HG03457 (cell line): ENCODE measurements at regions not wholly inside any gene's neighbourhood (a gene's known extent, or its start where the extent isn't known, plus 50 kb on each side); places are given as distances from the start of the nearest gene placed in this dataset.

Source experiments
- ATAC-seq: cut with Tn5 transposase; IDR thresholded peaks from one replicate; pipeline ENCODE4 v1.9.1; 2021; ENCODE audit warnings: moderate number of reproducible peaks; ENCODE audit not compliant: unreplicated experiment

GRCh38 chr1:73662526-73662925 is 535.5 kb downstream of the LRRIQ3 start:
- no peak for ATAC-seq

DNA sequence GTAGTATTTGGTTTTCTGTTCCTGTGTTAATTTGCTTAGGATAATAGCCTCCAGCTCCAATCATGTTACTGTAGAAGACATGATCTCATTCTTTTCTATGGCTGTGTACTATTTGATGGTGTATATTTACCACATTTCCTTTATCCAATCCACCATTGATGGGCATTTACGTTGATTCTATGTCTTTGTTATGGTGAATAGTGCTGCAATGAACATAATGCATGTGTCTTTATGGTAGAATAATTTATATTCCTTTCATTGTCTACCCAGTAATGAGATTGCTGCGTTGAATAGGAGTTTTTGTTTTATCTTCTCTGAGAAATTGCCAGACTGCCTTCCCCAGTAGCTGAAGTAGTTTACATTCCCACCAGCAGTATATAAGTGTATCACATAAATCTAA is 538.8 kb downstream of the LRRIQ3 start:
- ATAC-seq = no peak

- ATAC-seq = no peak
Measured at GRCh38 chr1:73654714-73655113, 543.3 kb downstream of the LRRIQ3 start.

DNA sequence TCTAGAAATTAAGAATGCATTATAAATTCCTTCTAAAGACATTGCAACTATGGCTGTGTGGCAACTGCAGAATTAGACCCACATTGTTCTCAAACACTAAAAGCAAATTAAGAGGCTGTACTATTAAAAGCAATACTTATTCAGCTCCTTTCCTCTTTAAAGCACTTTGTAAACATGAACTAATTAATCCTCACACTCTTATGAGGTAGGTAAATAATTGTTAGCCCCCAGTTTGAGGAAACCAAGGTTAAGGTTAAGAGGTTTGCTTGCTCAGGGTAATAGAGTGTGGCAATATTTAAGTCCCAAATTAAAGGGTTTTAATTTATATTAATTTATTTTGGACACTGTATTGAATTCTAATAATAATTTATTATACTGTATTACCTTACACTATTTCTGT is 553.8 kb downstream of the LRRIQ3 start:
- ATAC-seq = no peak

DNA sequence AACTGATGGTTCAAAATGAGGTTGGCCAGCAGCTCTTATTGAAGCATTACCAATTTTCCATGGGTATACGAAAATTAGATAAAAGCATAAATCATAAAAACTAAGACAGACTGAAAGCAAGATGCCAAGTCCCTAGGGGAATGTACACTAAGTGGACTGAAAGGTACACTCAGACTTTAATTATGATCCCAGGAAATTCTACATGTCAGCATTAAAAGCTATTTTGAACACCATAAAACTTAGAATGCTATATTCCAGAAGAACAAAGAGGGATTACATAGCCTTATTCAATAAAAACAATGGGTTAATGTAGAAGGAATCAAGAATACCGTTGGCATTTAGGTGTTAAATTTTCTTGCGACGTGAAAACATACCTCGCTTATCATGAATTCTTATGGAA is 558.5 kb downstream of the LRRIQ3 start:
- no peak for ATAC-seq

- no peak for ATAC-seq
Measured at GRCh38 chr1:73637264-73637663, 560.7 kb downstream of the LRRIQ3 start.

DNA sequence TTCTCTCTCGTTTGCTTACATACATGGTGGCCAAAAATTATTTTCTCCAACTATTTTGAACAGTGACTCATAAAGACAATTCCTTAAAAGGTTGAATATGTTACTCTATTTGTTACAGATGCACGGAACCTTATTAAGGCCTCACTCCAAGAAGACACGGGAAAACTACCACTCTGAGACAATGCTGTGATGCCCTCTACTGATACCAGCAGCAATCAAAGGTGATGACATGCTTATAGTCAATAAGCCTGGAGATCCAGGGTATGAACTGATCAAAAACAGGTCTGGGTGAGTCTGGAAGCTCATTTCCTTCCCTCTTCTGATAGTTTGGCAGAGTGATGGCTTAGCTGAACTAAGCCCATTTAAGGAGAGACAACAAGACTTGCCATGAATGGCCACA is 563.0 kb downstream of the LRRIQ3 start:
- no peak for ATAC-seq

DNA sequence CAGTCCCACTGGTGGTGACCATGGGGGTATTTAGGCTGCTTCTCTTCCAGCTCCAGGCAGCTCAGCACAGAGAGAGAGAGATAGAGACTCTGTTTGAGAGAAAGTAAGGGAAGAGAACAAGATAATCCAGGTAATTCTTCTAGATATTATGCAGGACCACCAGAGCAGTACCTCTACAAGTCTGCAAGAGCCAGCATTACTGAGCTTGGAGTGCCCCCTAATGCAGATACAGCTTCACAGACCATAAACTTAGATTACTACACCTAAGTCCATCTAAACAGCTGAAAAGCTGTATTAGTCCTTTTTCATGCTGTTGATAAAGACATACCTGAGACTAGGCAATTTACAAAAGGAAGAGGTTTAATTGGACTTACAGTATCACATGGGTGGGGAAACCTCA is 570.3 kb downstream of the LRRIQ3 start:
- no peak for ATAC-seq

DNA sequence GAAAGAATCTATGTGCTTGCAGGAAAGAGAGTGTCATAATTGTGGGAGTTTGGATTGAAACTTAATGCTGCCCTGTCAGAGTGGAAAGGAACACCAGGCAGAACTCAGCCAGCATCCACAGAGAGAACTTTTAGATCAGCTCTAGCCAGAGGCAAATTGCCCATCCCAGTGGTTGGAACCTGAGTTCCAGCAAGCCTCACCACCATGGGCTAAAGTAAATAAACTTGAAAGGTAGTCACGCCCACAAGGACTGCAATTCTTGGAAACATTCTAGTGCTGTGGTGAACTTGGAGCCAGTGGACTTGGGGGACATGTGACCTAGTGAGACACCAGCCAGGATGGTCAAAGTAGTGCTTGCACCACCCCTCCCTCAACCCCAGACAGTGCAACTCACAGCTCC is 571.6 kb downstream of the LRRIQ3 start:
- no peak for ATAC-seq

DNA sequence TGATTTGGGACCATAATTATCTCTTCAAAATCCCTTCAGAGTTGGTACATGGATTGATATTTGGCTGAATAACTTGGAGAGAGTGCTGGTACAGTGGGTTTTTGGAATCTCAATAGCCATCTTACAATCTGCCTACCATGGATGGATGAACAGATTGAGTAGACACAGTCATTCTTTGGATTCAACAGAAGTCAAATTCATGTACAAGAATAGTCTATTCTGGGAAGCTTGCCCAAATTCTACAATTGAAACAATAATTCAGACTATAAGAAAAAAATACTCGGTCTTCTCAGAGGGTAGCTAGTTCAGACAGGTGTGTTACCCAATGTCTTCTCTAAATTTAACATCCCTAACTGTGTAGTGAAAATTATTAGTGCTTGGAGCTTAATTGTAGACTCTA is 574.0 kb downstream of the LRRIQ3 start:
- no peak for ATAC-seq

DNA sequence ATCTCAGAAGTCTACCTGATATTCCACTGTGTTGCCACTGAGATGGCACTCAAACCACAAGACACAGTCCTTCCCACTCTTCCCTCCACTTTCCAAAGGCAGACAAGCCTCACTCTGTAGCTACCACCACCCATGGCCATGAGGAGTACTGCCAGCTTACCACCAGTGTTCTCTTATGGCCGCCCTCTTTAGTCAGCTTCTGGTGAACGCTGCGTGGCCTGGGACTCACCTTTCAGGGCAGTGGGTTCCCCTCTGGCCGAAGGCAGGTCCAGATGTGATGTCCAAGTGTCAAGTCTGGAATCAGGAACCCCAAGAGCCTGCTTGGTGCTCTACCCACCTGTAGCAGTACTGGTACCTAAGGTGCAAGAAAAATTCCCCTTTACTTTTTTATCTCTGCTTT is 580.8 kb downstream of the LRRIQ3 start:
- ATAC-seq = no peak

DNA sequence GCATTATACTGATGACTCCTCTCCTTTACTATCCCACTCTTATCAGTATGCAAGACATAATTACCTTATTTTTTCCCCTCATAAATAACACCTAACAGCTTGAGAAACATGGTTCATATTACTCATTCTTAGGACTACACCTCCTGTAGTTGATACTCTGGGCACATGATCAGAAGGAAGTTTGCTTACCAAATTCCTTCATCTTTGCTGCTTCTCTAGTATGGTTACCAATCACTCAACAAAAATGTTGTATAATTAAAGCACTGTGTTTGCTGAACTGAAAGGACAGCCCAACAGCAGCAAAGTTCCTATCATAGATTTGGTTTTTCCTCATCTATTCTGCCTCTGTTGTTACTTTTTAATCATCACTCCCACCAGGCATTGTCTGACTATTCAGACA is 586.3 kb downstream of the LRRIQ3 start:
- no peak for ATAC-seq

DNA sequence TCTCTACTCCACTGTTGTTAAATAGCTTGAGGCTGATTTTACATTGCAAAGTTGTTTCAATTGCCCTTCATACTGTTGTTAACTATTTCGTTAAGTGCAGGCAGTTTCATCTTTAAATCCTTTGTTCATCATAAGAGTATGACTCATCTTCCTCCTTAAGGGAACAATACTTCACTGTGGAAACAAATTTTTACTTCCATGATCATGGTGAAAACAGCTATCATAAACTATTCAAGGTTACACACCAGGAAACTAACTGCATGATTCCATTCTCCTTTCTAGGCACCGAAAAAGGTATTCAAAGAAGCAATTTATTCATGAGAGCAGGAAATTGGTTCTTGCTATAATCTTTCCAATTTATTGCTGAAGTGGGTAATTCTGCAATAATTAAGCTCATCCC is 593.2 kb downstream of the LRRIQ3 start:
- no peak for ATAC-seq

DNA sequence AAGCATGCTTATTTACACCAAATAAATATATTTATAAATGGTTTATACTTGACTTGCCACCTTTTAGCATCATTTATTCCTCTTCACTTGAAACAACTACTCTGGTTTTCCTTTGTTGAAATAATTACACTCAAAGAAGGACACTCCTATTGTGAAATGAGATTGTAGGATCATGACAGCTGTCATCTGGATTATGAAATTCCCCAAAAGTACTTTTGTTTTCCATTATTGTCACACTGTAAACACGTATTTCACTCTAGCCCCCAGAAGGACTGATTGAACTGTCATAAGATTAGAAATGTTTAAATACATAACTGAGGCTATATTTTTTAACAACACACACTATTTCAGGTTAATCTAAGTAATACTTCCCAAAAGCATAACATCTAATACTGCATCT is 593.8 kb downstream of the LRRIQ3 start:
- no peak for ATAC-seq

- no peak for ATAC-seq
Measured at GRCh38 chr1:73593804-73594203, 604.2 kb downstream of the LRRIQ3 start.

DNA sequence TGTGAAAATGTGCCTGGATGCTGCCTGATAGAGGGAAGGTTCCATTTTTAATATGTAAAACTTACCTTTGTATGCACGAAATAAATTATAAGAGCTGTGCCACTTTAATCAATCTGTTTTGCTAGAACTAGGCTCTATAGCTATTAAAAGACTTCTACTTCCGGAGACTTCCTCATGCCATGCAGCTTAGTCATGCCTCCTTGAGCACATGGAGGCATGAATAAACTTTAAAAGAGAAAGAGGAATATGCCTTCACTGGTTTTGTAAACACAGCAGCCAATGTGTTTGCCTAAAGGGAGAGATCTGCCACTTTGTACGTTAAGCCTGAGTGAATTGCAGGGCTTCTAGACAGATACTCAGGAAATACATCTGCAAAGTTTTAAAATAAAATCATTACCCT is 604.6 kb downstream of the LRRIQ3 start:
- no peak for ATAC-seq

DNA sequence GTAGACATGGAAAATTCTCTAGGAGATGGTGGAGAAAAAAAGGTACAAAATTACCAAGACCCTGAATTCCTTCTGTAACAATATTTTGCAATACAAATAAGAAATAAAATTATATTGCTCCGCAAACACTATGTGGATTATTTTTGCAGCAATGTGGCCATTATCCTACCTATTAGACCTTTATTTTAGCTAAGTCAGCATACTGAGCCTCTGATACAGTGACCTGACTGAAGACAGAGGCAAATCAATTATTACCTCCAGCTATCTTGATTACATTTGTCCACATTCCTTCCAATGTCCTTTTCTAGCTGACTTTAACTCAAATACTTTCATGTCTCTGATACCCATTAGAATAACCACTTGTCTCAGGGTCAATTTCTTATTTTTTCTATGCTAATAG is 610.9 kb downstream of the LRRIQ3 start:
- ATAC-seq = no peak

GRCh38 chr1:73577206-73577605 is 620.8 kb downstream of the LRRIQ3 start:
- no peak for ATAC-seq

GRCh38 chr1:73576083-73576482 is 621.9 kb downstream of the LRRIQ3 start:
- ATAC-seq = no peak

DNA sequence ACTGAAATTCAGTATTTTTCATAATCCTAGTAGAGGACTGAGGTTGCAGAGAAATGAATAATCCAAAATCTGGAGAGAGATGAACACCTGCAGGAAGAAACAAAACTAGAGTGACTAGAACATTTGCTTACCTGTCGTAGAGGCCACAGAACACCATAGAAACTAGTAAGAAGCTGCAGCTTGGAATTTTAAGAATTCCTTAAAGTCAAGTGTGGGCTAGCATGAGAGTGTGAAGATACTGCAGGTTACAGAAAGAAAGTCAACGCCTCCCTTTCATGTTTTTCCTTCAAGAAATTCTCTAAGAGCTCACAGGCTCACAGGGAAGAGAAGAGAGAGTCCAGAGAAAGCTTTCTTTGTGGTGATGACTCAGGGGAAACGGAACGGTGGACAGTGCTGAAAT is 633.7 kb downstream of the LRRIQ3 start:
- ATAC-seq = no peak

DNA sequence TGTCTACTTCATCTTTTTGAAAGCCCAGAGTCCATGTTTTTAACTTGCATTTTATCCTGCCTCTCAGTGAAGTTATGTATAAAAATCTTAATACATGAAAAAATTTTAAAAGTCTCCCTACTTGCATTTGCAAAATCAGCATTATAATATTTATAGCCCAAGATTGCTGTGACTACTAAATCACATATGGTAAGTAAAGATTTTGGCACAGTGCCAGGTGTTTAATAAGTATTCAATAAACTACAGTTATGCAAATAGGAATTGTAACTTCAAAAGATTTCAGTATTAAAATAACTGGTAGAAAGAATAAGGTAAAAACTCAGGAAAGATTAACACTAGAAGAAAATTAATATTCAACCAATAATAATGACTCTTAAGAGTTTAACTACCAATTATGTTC is 641.7 kb downstream of the LRRIQ3 start:
- no peak for ATAC-seq

- no peak for ATAC-seq
Measured at GRCh38 chr1:73537400-73537799, 660.6 kb downstream of the LRRIQ3 start.

DNA sequence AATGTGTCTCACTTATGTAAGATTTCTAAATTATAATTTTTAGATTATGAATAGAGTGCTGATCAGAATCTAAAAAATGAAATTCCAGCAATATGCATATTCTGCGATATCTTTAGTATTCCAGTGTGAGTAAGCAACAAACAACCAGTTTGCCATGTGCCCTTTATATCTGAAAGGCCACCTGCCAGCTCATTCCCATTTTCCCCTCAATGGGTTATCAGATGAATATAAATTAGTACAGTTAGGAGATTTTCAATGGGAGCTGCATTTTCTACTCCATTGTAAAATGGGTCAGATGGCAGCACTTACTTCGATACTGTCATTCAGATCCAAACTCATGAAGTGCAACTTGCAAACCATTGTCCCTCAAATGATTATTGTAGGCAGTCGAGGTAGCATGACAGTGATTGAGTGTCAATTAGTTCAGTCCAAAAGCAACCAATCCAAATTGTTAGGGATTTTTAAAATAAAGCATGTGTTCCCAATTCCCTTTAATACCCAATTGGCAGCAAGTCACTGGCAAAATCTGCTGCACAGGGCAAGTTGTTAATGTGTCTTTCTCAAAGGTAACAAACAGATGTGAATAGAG is 680.3 kb downstream of the LRRIQ3 start:
- no peak for ATAC-seq

- ATAC-seq = no peak
Measured at GRCh38 chr1:73516451-73516850, 681.5 kb downstream of the LRRIQ3 start.
